ENCODE measurements at regions not wholly inside any gene's neighbourhood (a gene's known extent, or its start where the extent isn't known, plus 50 kb on each side); places are given as distances from the start of the nearest gene placed in this dataset.

GRCh38 chr22:19644314-19645223, 69.7 kb upstream of the SEPTIN5 start:
- H3K4me2 ChIP-seq (ENCODE audit: insufficient read depth, low read length), result no peak overlapping the region
- H3K9ac ChIP-seq (replicated peaks; ENCODE audit: extremely low read depth, insufficient read depth, low read length), result no peak overlapping the region
- no peak for FAIRE-seq
- ChIA-PET CTCF (interaction anchor here (0.6 to 2.8 kb wide), 5 partner anchors 9 to 148 kb away, joined by 3 to 19 read pairs (median 5); no protein-coding TSS in a partner anchor), POLR2A (no interaction called here)
- H3K4me1 ChIP-seq (ENCODE audit: control insufficient read depth, extremely low read depth, insufficient read depth, low read length), result no peaks in the 10 kb centered on the region
- no peak for DNase-seq (ENCODE audit: low read depth, low spot score)
- no peak overlapping the region for H3K27ac ChIP-seq (ENCODE audit: insufficient read depth, low read depth, low read length)
- H3K36me3 ChIP-seq (ENCODE audit: control insufficient read depth in 2 of 2, extremely low read depth in 1 of 2, insufficient read depth in 2 of 2, low read length in 2 of 2), result no peaks in the 10 kb centered on the region
- no TSS peak for BruUV-seq (replicated peaks)
- dilution Hi-C loops (cut with MboI; ENCODE audit: extremely low pct_ligation_motif_present, low sequenced_read_pairs), result no loop called here
- intact Hi-C loops (cut with micrococcal nuclease), result no loop called here
- H3K9me1 ChIP-seq (replicated peaks; ENCODE audit: control insufficient read depth, extremely low read depth, insufficient read depth, low read length), result no peaks in the 10 kb centered on the region
- no peak overlapping the region for H2AFZ ChIP-seq (ENCODE audit: low read depth, low read length)
- TF ChIP-seq CTCF (IDR thresholded peaks at IDR 0.05; ENCODE audit: extremely low read depth in 1 of 2, insufficient read depth in 1 of 2, low read depth in 1 of 2, low read length in 2 of 2), result no peak
- no peak for TF ChIP-seq GATA2 (IDR thresholded peaks at IDR 0.05; ENCODE audit: insufficient read depth, insufficient read length, low read depth, low read length)
- TF ChIP-seq POLR2A (IDR thresholded peaks at IDR 0.05; ENCODE audit: low read depth, low read length), result no peak
- no peak for TF ChIP-seq MYC (IDR thresholded peaks at IDR 0.05; ENCODE audit: low read depth, low read length)
- no peak for TF ChIP-seq POLR2AphosphoS5 (IDR thresholded peaks at IDR 0.05; ENCODE audit: insufficient read depth, low read depth, low read length)
- no peak for TF ChIP-seq EZH2 (IDR thresholded peaks at IDR 0.05; ENCODE audit: borderline replicate concordance, low read depth, low read length, severe bottlenecking)
- TF ChIP-seq FOS (IDR thresholded peaks at IDR 0.05; ENCODE audit: borderline replicate concordance, insufficient read depth, low read length), result no peak
- TF ChIP-seq JUN (IDR thresholded peaks at IDR 0.05; ENCODE audit: borderline replicate concordance, insufficient read depth, insufficient read length, low read depth), result no peak
- TF ChIP-seq MAX (IDR thresholded peaks at IDR 0.05; ENCODE audit: insufficient read depth, insufficient read length), result no peak
- H3K4me3 ChIP-seq (replicated peaks in 1 of 3; ENCODE audit: insufficient read depth in 1 of 3, low read depth in 1 of 3, low read length in 3 of 3), result no peak overlapping the region
- no peaks in the 10 kb centered on the region for H3K79me2 ChIP-seq (ENCODE audit: control insufficient read depth, insufficient read depth, low read length)
- H4K20me1 ChIP-seq (replicated peaks; ENCODE audit: control insufficient read depth, extremely low read depth, insufficient read depth, low read length), result no peaks in the 10 kb centered on the region
- H3K27me3 ChIP-seq (ENCODE audit: control insufficient read depth in 2 of 2, insufficient read depth in 2 of 2, low read length in 2 of 2), result peaks cover 0 to 6% of the 10 kb centered on the region in 2 experiments
- H3K9me3 ChIP-seq (replicated peaks; ENCODE audit: control insufficient read depth, insufficient read depth, low read length), result no peaks in the 10 kb centered on the region
